GM19099 (cell line): ENCODE measurements at regions not wholly inside any gene's neighbourhood (a gene's known extent, or its start where the extent isn't known, plus 50 kb on each side); places are given as distances from the start of the nearest gene placed in this dataset.

ENCODE experiments used
- POLR2A ChIP-seq: IDR thresholded peaks from 3 replicates; pipeline ENCODE4 v1.6.1; 2011; ENCODE audit warnings: low read depth; ENCODE audit not compliant: insufficient read length; ENCODE audit errors: extremely low read depth

DNA sequence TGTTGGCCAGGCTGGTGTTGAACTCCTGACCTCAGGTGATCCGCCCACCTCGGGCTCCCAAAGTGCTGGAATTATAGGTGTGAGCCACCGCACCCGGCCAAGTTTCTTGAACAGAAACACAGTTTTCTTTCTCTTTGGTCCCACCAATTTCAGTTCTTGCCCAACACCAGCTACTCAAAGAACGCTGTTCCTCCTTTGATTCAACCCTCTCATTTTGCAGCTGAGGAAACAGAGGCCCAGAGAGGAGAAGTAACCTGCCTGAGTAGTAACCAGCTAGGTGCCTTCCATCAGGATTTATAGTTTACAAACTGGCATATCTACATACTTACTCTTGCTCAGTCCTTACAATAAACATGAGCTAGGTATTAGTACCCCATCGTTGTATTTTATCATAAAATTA is 119.9 kb downstream of the SYF2 start:
- no peak for TF ChIP-seq POLR2A

DNA sequence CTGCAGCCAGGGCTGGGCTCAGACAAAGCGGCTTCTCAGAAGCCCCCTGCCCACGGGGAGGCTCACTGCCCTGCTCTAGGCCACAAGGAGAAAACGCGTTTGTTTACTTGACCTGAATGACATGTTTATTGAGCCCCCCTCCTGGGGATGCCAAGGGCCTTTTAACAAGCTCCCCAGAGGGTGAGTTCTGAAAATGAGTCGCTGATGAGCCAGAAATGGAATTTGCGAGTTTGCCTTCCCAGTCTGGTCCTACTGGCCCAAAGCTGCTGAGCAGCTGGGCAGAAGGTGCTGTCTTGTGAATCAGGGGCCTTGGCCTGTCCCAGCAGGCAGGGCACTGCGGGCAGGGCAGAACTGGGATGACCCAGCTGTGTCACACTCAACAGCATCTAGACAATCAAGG is 120.6 kb downstream of the SYF2 start:
- TF ChIP-seq POLR2A = no peak

DNA sequence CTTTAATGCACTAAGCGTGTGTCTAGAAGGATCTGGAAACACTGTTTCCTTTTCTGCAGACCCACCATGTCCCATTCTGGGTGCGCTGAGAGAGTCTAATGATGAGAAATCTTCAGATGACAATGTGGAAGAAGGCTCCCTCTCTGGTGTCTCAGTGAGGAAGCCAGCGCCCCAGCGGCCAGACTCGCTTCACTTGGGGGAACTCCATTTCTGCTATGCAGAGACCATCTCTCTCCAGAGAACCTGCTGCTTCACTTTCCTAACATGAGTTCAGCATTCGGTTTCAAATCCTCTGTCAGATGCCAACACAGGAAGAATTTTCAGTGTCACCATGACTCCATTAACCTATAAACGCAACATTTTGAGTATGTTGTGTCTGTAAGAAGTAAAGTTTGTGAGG is 121.8 kb downstream of the SYF2 start:
- TF ChIP-seq POLR2A = no peak

DNA sequence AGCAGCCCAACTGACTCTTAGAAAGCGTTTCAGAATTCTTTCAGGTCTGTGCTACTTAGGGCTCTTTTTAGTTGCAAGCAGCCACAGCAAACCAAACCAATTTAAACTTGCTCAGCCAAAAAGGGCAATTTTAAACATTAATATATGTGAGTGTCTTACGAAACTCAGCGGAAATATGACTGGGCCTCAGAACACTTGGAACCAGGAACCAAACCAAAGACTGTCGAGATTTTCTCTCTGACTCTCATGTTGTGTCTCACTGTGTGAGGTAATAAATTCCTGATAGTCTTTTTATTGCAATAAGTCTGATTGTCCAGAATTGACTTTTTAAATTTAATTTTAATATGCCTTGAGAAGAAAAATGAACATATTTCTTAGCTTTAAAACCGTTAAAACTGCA is 122.3 kb downstream of the SYF2 start:
- no peak for TF ChIP-seq POLR2A

DNA sequence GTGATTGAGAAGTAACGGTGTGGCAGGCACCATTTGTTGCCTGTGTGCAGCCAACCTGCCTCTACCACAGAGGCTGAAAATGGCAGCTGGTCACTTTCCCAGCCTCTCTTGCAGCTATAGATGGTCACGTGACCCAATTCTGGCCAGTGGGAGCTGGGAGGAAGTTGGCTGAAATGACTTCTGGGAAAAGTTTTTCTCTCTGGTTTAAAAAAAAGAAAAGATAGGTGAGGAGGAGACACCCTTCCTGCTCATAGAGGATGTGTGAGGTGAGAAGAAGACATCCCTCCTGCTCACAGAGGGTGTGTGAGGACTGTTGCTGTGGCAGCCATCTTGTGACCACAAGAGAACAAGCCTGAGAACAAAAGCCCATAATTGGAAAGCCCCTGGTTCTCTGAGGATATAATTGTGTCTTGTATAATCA is 122.8 kb downstream of the SYF2 start:
- TF ChIP-seq POLR2A = no peak

DNA sequence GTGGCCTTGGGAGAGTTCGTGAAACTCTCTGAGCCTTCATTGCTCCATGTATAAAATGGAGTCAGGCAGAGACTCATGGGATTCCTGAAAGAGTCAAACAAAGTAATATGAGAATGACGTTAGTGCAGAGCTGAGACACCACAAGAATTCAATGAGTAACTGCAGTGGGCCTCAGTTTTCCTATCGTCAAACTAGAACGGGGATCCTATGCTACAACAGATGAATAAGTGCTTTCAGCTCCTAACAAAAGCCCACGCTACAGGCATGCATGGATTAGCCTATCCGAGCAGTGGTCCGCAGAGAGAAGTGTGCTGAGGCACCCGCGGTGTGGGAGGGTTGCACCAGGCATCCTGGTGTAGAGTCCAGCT is 124.7 kb downstream of the SYF2 start:
- no peak for TF ChIP-seq POLR2A

DNA sequence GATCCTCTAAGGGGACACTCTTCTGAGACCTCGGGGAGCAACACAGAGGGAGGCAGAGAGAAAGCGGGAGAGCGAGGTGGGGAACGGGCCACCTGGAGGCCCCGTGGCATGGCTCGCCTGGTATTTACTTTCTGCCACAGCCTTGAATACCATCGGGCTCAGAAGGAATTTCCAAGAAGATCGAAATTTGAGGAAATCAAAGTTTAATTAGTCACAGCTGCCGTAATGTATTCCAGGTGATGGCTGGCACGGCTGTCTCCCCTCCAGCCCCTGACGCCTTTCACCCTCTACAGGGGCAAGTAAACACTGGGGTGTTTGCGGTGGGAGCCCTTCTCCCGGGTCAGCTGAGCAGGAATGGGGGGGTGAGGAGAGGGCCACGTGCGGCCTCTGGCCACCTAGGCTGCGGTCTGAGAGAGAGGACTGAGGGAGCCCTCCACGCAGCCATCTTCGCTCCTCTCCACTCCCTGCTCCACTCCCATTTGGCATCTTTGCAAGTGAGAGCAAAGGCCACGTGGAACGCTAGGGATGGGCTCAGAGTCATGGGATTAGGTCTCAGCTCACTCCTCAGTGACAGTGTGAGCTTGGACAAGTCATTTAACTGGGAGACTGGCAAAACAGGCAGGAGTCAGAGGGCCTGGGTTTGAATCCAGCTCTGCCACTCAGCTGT is 125.2 kb downstream of the SYF2 start:
- no peak for TF ChIP-seq POLR2A

DNA sequence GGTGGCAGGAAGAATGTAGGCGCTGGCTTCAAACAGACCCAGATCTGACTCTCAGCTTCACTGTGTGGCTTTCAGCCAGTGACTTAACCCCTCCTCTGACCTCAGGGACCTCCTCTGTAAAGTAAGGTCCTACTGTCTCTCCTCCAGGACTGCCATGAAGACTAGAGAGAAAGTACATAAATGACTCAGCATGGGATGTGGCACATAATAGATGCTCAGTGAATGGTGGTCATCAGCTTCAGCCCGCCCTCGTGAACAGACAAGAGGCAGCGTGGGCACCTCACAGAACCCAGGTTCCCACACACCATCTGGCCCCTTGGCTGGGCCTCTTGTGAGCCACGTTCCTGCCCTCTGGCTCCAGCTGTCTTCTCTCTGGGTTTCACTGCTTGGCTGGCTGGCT is 126.0 kb downstream of the SYF2 start:
- TF ChIP-seq POLR2A = no peak

DNA sequence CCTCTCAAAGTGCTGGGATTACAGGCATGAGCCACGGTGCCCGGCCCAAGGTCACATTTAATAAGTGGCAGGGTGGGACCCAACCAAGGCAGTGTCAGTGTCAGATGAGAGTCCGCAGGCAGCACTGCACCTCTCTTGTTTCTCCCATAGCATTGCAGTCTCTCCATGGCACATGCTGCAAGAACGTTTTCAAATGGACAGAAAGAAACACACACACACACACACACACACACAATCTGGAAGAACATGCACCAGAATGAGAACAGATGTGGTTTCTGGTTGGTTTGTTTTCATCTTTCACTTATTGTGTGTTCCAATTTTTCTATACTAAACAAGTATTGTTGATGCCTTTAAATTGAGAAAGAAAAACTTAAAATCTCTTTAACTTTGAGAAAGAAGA is 126.5 kb downstream of the SYF2 start:
- no peak for TF ChIP-seq POLR2A

DNA sequence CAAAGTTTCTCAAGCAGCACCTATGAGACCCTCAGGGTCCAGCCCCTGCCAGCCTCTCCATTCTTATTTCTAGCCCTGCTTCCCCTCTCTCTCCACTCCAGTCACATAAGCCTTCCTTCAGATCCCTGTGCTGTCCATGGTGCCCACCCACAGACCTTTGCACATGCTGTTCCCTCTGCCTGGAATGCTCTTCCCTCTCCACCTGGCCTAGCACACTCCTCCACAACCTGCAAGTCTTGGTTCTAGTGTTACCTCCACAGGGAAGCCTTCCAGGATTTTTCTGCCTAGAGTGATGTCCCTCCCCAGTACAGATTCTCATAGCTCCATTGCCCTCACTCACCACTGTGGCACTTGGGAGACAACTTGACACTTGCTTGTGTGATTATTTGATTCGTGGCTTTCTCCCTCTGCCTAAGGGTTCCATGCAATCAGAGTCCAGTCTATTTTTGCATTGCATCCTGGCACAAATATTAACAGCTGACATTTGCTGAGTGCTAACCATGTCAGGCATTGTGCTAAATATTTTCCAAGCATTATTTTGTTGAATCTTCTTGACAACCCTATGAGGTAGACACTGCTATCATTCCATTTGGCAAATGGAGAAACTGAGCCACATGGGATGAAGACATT is 127.3 kb downstream of the SYF2 start:
- no peak for TF ChIP-seq POLR2A

DNA sequence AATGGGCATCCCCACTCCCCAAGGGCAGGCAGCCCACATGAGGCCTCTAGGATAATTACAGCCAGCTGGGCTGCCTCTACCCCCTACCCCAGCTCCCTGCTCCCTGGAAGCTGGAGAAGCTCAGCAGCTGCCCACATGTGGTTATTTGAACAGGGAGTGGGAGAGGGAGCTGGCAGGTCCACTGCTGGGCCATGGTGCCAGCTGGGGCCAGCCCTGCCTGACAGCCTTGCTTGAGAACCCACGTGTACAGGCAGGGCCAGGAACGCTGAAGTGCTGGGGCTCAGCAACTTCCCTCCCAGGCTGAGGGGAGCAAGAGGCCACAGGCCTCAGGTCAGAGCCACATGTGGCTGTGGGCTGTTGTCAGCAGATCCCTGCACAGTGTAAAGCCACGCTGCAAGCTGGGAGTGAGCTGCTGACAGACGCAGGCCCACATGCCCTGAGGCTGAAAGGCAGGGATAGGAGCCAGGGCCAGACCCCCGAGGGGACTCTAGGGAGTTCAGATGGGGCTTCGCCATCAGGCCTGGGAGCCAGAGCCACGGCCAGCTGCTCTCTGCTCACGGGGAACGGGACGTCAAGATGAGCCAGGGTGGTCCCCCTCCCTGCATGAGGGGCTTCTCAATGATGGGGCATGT is 129.0 kb downstream of the SYF2 start:
- TF ChIP-seq POLR2A = no peak

DNA sequence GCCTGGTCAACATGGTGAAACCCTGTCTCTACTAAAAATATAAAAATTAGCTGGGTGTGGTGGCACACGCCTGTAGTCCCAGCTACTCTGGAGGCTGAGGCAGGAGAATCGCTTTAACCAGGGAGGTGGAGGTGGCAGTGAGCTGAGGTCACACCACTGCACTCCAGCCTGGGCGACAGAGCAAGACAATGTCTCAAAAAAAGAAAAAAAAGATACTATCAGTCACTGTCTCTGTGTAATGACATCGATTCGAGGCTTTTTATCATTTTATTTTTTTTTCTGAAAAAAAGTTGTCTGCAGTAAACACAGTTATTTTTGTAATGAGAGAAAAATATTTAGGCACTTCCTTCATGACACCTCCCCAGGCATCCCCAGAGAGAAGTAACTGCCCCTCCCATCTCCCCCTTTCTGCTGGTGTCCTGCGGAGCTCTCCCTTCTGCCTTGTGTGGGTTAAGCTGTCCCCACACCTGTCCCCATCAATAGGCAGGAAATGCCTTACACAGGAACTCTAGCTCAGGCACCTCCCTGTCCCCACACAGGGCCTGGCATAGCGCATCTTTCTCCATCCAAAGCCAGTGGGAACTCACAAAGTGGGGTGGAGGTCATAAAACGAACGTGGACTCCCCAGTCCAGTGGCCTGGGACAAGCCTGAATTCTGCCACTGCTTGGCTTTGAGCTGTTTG is 132.0 kb downstream of the SYF2 start:
- no peak for TF ChIP-seq POLR2A

DNA sequence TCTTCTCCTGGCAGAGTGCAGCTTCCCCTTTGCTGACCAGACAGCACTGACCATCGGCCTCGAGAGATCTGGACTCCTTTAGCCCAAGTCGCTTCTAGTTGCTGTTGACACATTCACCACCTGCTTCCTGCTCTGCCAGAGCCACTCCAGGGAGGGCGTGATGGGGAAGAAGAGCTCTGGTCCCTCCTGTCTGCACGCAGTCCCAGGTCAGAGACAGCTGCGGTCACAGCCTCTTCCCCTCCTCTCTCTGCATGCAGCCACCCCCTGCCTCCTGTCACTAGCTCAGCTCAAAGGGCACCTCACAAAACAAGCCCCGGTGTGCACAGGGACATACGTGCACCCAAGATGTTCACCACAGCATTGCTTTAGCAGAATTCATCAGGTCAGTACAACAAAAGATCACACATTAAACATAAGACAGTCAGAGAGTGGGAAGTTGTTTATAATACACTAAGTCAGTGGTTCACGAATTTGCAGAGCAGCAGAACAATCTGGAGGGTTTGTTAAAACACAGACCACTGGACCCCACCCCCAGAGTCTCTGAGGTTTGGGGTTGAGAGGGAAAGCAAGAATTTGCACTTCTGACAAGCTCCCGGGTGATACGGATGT is 132.9 kb downstream of the SYF2 start:
- TF ChIP-seq POLR2A = no peak

DNA sequence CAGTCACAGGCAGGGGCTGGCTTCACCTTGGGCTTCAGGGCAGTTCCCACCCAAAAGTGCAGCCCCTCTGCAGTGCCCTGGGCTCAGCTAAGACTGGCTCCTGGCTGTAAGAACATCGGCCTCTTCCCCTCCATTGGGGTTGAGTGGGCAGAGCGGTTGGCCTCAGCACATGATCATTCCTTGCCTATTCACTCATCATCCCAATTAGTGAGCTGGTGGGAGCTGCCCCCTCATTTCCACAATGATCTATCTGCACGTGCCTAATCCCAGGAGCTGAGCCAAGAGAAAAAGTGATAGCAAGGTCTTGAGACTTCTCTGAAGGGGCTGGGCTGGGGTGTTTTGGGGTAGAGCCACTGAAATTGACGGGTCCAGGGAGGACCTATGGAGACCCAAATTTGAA is 133.6 kb downstream of the SYF2 start:
- TF ChIP-seq POLR2A = no peak
